A673 (cell line): ENCODE measurements at regions not wholly inside any gene's neighbourhood (a gene's known extent, or its start where the extent isn't known, plus 50 kb on each side); places are given as distances from the start of the nearest gene placed in this dataset.

Source experiments
- BruUV-seq: library from RNA; stranded (reverse); fragments of 400-500 nt; replicated peaks from 2 replicates; lab custom pipeline; 2021; lab: Mats Ljungman, UMichigan
- CTCF ChIA-PET: fragments of 300-600 bp; sonication (Branson Sonifier 250); formaldehyde crosslinking; loops from one replicate; lab custom pipeline; 2022; ENCODE audit warnings: antibody characterized with exemption; lab: Charles Lee
- POLR2A ChIA-PET: fragments of 300-600 bp; sonication (Branson Sonifier 250); formaldehyde crosslinking; loops from one replicate; lab custom pipeline; 2022; ENCODE audit warnings: antibody characterized with exemption; ENCODE audit not compliant: low non-redundant PET; lab: Charles Lee
- DNase-seq: peaks from one replicate; pipeline ENCODE4 v3.0.0-alpha.2; 2015; ENCODE audit warnings: low spot score
- H3K27ac ChIP-seq: fragments of 200-600 bp; sonication (generic); 2 replicates; pipeline ENCODE4 v1.5.1; 2016; ENCODE audit warnings: mixed run types, low read depth, mild to moderate bottlenecking, mixed read lengths, antibody characterized with exemption, low read length; ENCODE audit not compliant: poor library complexity, severe bottlenecking
- H3K27me3 ChIP-seq: fragments of 200-600 bp; sonication (generic); replicated peaks from 2 replicates; pipeline ENCODE4 v1.6.1; 2017; ENCODE audit warnings: mixed run types, low read depth, mild to moderate bottlenecking, mixed read lengths, antibody characterized with exemption, low read length; ENCODE audit not compliant: insufficient read depth, poor library complexity
- H3K36me3 ChIP-seq: fragments of 200-600 bp; sonication (generic); 2 replicates; pipeline ENCODE4 v1.6.1; 2016; ENCODE audit warnings: mixed run types, mild to moderate bottlenecking, mixed read lengths, antibody characterized with exemption, low read length; ENCODE audit not compliant: insufficient read depth, poor library complexity, severe bottlenecking
- H3K4me1 ChIP-seq: fragments of 200-600 bp; sonication (generic); 2 replicates; pipeline ENCODE4 v1.6.1; 2017; ENCODE audit warnings: mixed run types, mild to moderate bottlenecking, mixed read lengths, antibody characterized with exemption, low read length; ENCODE audit not compliant: insufficient read depth, poor library complexity, severe bottlenecking
- H3K4me3 ChIP-seq: fragments of 200-600 bp; sonication (generic); 2 replicates; pipeline ENCODE4 v1.5.1; 2016; ENCODE audit warnings: low read depth, mixed run types, mild to moderate bottlenecking, mixed read lengths, low read length; ENCODE audit not compliant: poor library complexity, severe bottlenecking
- H3K9me3 ChIP-seq: fragments of 200-600 bp; sonication (generic); 2 replicates; pipeline ENCODE4 v1.6.1; 2016; ENCODE audit warnings: mixed run types, low read depth, mild to moderate bottlenecking, mixed read lengths, antibody characterized with exemption, low read length; ENCODE audit not compliant: poor library complexity, severe bottlenecking
- EZH2 ChIP-seq: fragments of 200-600 bp; sonication (generic); IDR thresholded peaks from 2 replicates; pipeline ENCODE4 v1.6.1; 2017; ENCODE audit warnings: borderline replicate concordance, low read depth, mild to moderate bottlenecking, mixed read lengths, antibody characterized with exemption, low read length; ENCODE audit not compliant: poor library complexity, severe bottlenecking
- intact Hi-C: fragments of 100-400 bp; cut with micrococcal nuclease; formaldehyde crosslinking; loops from one replicate; pipeline ENCODE4 v1.10.0; 2022; ENCODE audit not compliant: unreplicated experiment
- TF ChIP-seq, protein P1 (sequence below): fragments of 300-800, 200-600 bp; sonication (generic); conservative IDR thresholded peaks from 2 replicates; pipeline ENCODE4 v1.5.1; 2017; ENCODE audit warnings: low read depth, mild to moderate bottlenecking, antibody characterized with exemption, low read length, moderate library complexity, mixed read lengths

DNA sequence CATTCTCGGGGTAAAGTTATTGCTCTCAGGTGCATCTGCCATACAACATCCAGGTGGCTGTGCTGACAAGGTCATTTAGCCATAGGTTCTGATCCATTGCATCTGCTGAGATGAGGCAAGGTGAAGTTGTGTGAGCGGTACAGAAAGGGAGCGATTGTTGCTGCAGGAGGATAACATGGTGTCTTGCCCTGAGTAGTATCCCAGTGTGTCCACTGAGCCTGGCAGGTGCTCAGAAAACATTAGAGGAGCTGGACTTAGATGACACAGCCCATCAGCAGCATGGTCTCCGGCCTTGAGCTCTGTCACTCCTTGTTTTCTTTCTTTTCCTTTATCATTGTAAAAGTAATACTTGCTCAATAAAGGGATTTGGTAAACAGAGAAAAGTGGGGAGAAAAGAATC is 161.1 kb upstream of the ATP10A start:
- ChIA-PET CTCF (no interaction called here), POLR2A (no interaction called here)
- Histone ChIP-seq H3K4me1 (no peaks in the 10 kb centered on the region), H3K9me3 (peaks cover 31% of the 10 kb centered on the region), H3K4me3 (no peak overlapping the region), H3K27me3 (no peaks in the 10 kb centered on the region), H3K27ac (no peak overlapping the region), H3K36me3 (no peaks in the 10 kb centered on the region)
- DNase-seq, result no peak
- no TSS peak for BruUV-seq
- TF ChIP-seq EZH2, result no peak
- TF ChIP-seq, protein P1, sequence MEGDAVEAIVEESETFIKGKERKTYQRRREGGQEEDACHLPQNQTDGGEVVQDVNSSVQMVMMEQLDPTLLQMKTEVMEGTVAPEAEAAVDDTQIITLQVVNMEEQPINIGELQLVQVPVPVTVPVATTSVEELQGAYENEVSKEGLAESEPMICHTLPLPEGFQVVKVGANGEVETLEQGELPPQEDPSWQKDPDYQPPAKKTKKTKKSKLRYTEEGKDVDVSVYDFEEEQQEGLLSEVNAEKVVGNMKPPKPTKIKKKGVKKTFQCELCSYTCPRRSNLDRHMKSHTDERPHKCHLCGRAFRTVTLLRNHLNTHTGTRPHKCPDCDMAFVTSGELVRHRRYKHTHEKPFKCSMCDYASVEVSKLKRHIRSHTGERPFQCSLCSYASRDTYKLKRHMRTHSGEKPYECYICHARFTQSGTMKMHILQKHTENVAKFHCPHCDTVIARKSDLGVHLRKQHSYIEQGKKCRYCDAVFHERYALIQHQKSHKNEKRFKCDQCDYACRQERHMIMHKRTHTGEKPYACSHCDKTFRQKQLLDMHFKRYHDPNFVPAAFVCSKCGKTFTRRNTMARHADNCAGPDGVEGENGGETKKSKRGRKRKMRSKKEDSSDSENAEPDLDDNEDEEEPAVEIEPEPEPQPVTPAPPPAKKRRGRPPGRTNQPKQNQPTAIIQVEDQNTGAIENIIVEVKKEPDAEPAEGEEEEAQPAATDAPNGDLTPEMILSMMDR, result no peak
- intact Hi-C loops, result no loop called here

DNA sequence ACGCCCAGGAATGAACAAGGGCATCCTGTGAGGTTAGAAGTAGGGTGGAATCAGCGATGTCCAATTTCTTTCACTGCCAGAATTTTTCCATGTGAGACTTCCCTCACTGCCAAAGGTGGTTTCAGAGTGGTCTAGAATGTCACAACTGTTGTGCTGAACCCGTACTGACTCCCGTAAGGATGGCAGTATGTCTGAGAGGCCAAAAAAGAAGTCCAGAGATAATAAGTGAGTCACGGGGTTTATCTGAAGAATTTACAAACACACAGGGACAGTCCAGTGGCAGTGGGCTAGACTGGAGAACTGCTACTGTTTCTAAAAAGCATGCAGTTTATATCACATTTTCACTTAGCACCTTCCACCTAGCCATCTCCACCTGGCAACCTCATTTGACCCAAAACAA is 160.6 kb upstream of the ATP10A start:
- CTCF ChIA-PET, result no interaction called here
- H3K4me3 ChIP-seq, result no peak overlapping the region
- intact Hi-C loops, result no loop called here
- BruUV-seq, result no TSS peak
- POLR2A ChIA-PET, result no interaction called here
- no peak overlapping the region for H3K27ac ChIP-seq
- no peaks in the 10 kb centered on the region for H3K27me3 ChIP-seq
- no peak for DNase-seq
- TF ChIP-seq, protein P1, result no peak
- no peaks in the 10 kb centered on the region for H3K4me1 ChIP-seq
- peaks cover 30% of the 10 kb centered on the region for H3K9me3 ChIP-seq
- H3K36me3 ChIP-seq, result no peaks in the 10 kb centered on the region

DNA sequence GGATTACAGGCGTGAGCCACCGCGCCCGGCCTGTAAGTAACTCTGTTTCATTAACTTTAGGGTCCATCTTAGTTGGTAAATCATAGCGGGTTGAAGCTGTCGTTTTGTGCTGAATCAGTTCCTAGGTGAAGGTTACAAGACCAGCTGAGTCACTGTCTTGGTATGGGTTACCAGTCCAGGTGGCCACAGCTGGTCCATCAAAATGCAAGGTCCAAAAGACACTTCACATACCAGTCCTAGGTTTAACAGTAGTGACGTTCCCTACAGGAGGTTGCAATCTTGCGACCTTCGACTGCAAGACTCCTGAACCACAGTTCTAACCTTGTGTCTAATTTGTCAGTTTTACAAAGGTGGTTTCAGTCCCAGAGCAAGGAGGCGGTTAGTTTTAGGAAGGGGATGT is 160.1 kb upstream of the ATP10A start:
- ChIA-PET CTCF (no interaction called here), POLR2A (no interaction called here)
- BruUV-seq, result no TSS peak
- Histone ChIP-seq H3K4me3 (no peak overlapping the region), H3K9me3 (peaks cover 26% of the 10 kb centered on the region), H3K27me3 (no peaks in the 10 kb centered on the region), H3K36me3 (no peaks in the 10 kb centered on the region), H3K27ac (no peak overlapping the region), H3K4me1 (no peaks in the 10 kb centered on the region)
- DNase-seq, result no peak
- intact Hi-C loops, result no loop called here
- TF ChIP-seq, protein P1, result no peak
- no peak for TF ChIP-seq EZH2
